OCI-LY1 (cell line): ENCODE measurements at regions not wholly inside any gene's neighbourhood (a gene's known extent, or its start where the extent isn't known, plus 50 kb on each side); places are given as distances from the start of the nearest gene placed in this dataset.

ENCODE experiments used
- EZH2 ChIP-seq: fragments of 200-600 bp; sonication (generic), shearing (Covaris generic); IDR thresholded peaks from 2 replicates; pipeline ENCODE4 v1.8.0; 2017; ENCODE audit warnings: borderline replicate concordance, mixed run types, mild to moderate bottlenecking, antibody characterized with exemption, low read length, moderate library complexity, mixed read lengths
- TF ChIP-seq, protein P1 (sequence below): fragments of 200-600 bp; sonication (generic), shearing (Covaris generic); IDR thresholded peaks from 2 replicates; pipeline ENCODE4 v1.5.1; 2017; ENCODE audit warnings: mild to moderate bottlenecking, antibody characterized with exemption, low read length, moderate library complexity, mixed read lengths

- TF ChIP-seq, protein P1, sequence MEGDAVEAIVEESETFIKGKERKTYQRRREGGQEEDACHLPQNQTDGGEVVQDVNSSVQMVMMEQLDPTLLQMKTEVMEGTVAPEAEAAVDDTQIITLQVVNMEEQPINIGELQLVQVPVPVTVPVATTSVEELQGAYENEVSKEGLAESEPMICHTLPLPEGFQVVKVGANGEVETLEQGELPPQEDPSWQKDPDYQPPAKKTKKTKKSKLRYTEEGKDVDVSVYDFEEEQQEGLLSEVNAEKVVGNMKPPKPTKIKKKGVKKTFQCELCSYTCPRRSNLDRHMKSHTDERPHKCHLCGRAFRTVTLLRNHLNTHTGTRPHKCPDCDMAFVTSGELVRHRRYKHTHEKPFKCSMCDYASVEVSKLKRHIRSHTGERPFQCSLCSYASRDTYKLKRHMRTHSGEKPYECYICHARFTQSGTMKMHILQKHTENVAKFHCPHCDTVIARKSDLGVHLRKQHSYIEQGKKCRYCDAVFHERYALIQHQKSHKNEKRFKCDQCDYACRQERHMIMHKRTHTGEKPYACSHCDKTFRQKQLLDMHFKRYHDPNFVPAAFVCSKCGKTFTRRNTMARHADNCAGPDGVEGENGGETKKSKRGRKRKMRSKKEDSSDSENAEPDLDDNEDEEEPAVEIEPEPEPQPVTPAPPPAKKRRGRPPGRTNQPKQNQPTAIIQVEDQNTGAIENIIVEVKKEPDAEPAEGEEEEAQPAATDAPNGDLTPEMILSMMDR = no peak
- no peak for TF ChIP-seq EZH2
Measured at GRCh38 chr2:108080177-108080576, 93.9 kb downstream of the SLC5A7 start.
